Neural progenitor cell (in vitro differentiated cells): ENCODE measurements at regions not wholly inside any gene's neighbourhood (a gene's known extent, or its start where the extent isn't known, plus 50 kb on each side); places are given as distances from the start of the nearest gene placed in this dataset.

Experiments used
- DNase-seq: peaks from one replicate; pipeline ENCODE4 v3.0.0-alpha.2; 2016; ENCODE audit warnings: low spot score
- H2AFZ ChIP-seq: fragments of 200-600 bp; sonication (generic); replicated peaks from 2 replicates; pipeline ENCODE4 v1.6.1; 2016; ENCODE audit warnings: antibody characterized with exemption
- H3F3A ChIP-seq: fragments of 200-600 bp; sonication (generic); 2 replicates; pipeline ENCODE4 v1.6.1; 2016; ENCODE audit warnings: antibody characterized with exemption, low read depth
- H3K27ac ChIP-seq: fragments of 200-600 bp; sonication (generic); 2 replicates; pipeline ENCODE4 v1.5.1; 2016; ENCODE audit warnings: mild to moderate bottlenecking
- H3K27me3 ChIP-seq: fragments of 200-600 bp; sonication (generic); 2 replicates; pipeline ENCODE4 v1.6.1; 2016; ENCODE audit warnings: mild to moderate bottlenecking, moderate library complexity
- H3K36me3 ChIP-seq: fragments of 200-600 bp; sonication (generic); 2 replicates; pipeline ENCODE4 v1.5.1; 2016
- H3K4me1 ChIP-seq: fragments of 200-600 bp; sonication (generic); 2 replicates; pipeline ENCODE4 v1.6.1; 2016; ENCODE audit warnings: mixed run types
- H3K4me2 ChIP-seq: fragments of 200-600 bp; sonication (generic); 2 replicates; pipeline ENCODE4 v1.6.1; 2016
- H3K4me3 ChIP-seq: fragments of 200-600 bp; sonication (generic); 2 replicates; pipeline ENCODE4 v1.5.1; 2016
- H3K79me2 ChIP-seq: fragments of 200-600 bp; sonication (generic); 2 replicates; pipeline ENCODE4 v1.6.1; 2016; ENCODE audit warnings: low read depth
- H3K9ac ChIP-seq: fragments of 200-600 bp; sonication (generic); 2 replicates; pipeline ENCODE4 v1.6.1; 2016
- H3K9me3 ChIP-seq: fragments of 200-600 bp; sonication (generic); 2 replicates; pipeline ENCODE4 v1.5.1; 2016; ENCODE audit warnings: low read depth
- H4K20me1 ChIP-seq: fragments of 200-600 bp; sonication (generic); 2 replicates; pipeline ENCODE4 v1.6.1; 2016; ENCODE audit warnings: low read depth
- H3K27ac Mint-ChIP-seq: 3 replicates; pipeline ENCODE4 v1.8.0; 2021; ENCODE audit warnings: mixed read lengths
- H3K27me3 Mint-ChIP-seq: 2 replicates; pipeline ENCODE4 v1.8.0; 2022; ENCODE audit warnings: low read depth, mild to moderate bottlenecking, inconsistent platforms, moderate library complexity, mixed read lengths; ENCODE audit not compliant: insufficient read depth
- H3K36me3 Mint-ChIP-seq: 3 replicates; pipeline ENCODE4 v1.8.0; 2021; ENCODE audit warnings: mixed read lengths
- H3K4me1 Mint-ChIP-seq: 3 replicates; pipeline ENCODE4 v1.8.0; 2021; ENCODE audit warnings: mixed read lengths
- H3K4me3 Mint-ChIP-seq: 3 replicates; pipeline ENCODE4 v1.8.0; 2021; ENCODE audit warnings: mild to moderate bottlenecking, moderate library complexity, mixed read lengths
- H3K9me3 Mint-ChIP-seq: 3 replicates; pipeline ENCODE4 v1.8.0; 2020; ENCODE audit warnings: mixed read lengths
- CTCF ChIP-seq: fragments of 200-600 bp; sonication (generic); IDR thresholded peaks from 2 replicates; pipeline ENCODE4 v1.5.1; 2017; ENCODE audit warnings: antibody characterized with exemption, mild to moderate bottlenecking
- EZH2 ChIP-seq: fragments of 200-600 bp; sonication (generic); IDR thresholded peaks from 2 replicates; pipeline ENCODE4 v1.6.1; 2017; ENCODE audit warnings: antibody characterized with exemption, mild to moderate bottlenecking, moderate library complexity
- EZH2phosphoT487 ChIP-seq: fragments of 200-600 bp; sonication (generic); IDR thresholded peaks from 2 replicates; pipeline ENCODE4 v1.6.1; 2017; ENCODE audit warnings: antibody characterized with exemption

- H3K4me1 Mint-ChIP-seq = no peaks in the 10 kb centered on the region
- H3K4me3 Mint-ChIP-seq = no peak overlapping the region
- H3K4me1 ChIP-seq = no peaks in the 10 kb centered on the region
- no peaks in the 10 kb centered on the region for H3K9me3 ChIP-seq
- no peak for DNase-seq
- no peaks in the 10 kb centered on the region for H3K36me3 Mint-ChIP-seq
- no peak overlapping the region for H3K27ac Mint-ChIP-seq
- H3K9me3 Mint-ChIP-seq = no peaks in the 10 kb centered on the region
- no peak overlapping the region for H3K4me2 ChIP-seq
- peaks cover 4% of the 10 kb centered on the region for H3K27me3 Mint-ChIP-seq
- no peak for TF ChIP-seq EZH2phosphoT487
- no peak for TF ChIP-seq EZH2
- TF ChIP-seq CTCF = no peak
- H3K9ac ChIP-seq = no peak overlapping the region
- H3K79me2 ChIP-seq = no peaks in the 10 kb centered on the region
- H3K4me3 ChIP-seq = no peak overlapping the region
- no peaks in the 10 kb centered on the region for H3F3A ChIP-seq
- H2AFZ ChIP-seq = no peak overlapping the region
- no peaks in the 10 kb centered on the region for H4K20me1 ChIP-seq
- no peaks in the 10 kb centered on the region for H3K36me3 ChIP-seq
- no peaks in the 10 kb centered on the region for H3K27me3 ChIP-seq
- no peak overlapping the region for H3K27ac ChIP-seq
Observed at GRCh38 chr4:20050768-20051167, 200.9 kb upstream of the SLIT2 start.

- H3K4me1 Mint-ChIP-seq = no peaks in the 10 kb centered on the region
- Histone ChIP-seq H3K36me3 (no peaks in the 10 kb centered on the region), H3K79me2 (no peaks in the 10 kb centered on the region), H3K4me1 (no peaks in the 10 kb centered on the region), H3F3A (no peaks in the 10 kb centered on the region), H3K9ac (no peak overlapping the region), H3K4me2 (no peak overlapping the region), H3K27me3 (no peaks in the 10 kb centered on the region), H3K9me3 (no peaks in the 10 kb centered on the region), H3K4me3 (no peak overlapping the region), H4K20me1 (no peaks in the 10 kb centered on the region), H3K27ac (no peak overlapping the region), H2AFZ (no peak overlapping the region)
- no peaks in the 10 kb centered on the region for H3K36me3 Mint-ChIP-seq
- no peaks in the 10 kb centered on the region for H3K9me3 Mint-ChIP-seq
- no peak for DNase-seq
- TF ChIP-seq CTCF (no peak), EZH2phosphoT487 (no peak), EZH2 (no peak)
- H3K4me3 Mint-ChIP-seq = no peak overlapping the region
- H3K27me3 Mint-ChIP-seq = peaks cover 4% of the 10 kb centered on the region
- H3K27ac Mint-ChIP-seq = no peak overlapping the region
Observed at GRCh38 chr4:20049889-20050288, 201.8 kb upstream of the SLIT2 start.

GRCh38 chr4:20046931-20047677 is 204.6 kb upstream of the SLIT2 start:
- no peak overlapping the region for H3K4me3 ChIP-seq
- no peak overlapping the region for H3K4me2 ChIP-seq
- Mint-ChIP-seq H3K27me3 (peaks cover 4% of the 10 kb centered on the region), H3K36me3 (no peaks in the 10 kb centered on the region), H3K4me3 (no peak overlapping the region), H3K4me1 (no peaks in the 10 kb centered on the region), H3K27ac (no peak overlapping the region), H3K9me3 (no peaks in the 10 kb centered on the region)
- H3F3A ChIP-seq = no peaks in the 10 kb centered on the region
- no peak overlapping the region for H2AFZ ChIP-seq
- no peaks in the 10 kb centered on the region for H3K79me2 ChIP-seq
- H3K36me3 ChIP-seq = no peaks in the 10 kb centered on the region
- no peaks in the 10 kb centered on the region for H4K20me1 ChIP-seq
- no peaks in the 10 kb centered on the region for H3K9me3 ChIP-seq
- no peaks in the 10 kb centered on the region for H3K27me3 ChIP-seq
- H3K27ac ChIP-seq = no peak overlapping the region
- no peak for DNase-seq
- no peaks in the 10 kb centered on the region for H3K4me1 ChIP-seq
- no peak for TF ChIP-seq EZH2phosphoT487
- no peak for TF ChIP-seq CTCF
- TF ChIP-seq EZH2 = no peak
- no peak overlapping the region for H3K9ac ChIP-seq
